ENCODE measurements at regions not wholly inside any gene's neighbourhood (a gene's known extent, or its start where the extent isn't known, plus 50 kb on each side); places are given as distances from the start of the nearest gene placed in this dataset.

DNA sequence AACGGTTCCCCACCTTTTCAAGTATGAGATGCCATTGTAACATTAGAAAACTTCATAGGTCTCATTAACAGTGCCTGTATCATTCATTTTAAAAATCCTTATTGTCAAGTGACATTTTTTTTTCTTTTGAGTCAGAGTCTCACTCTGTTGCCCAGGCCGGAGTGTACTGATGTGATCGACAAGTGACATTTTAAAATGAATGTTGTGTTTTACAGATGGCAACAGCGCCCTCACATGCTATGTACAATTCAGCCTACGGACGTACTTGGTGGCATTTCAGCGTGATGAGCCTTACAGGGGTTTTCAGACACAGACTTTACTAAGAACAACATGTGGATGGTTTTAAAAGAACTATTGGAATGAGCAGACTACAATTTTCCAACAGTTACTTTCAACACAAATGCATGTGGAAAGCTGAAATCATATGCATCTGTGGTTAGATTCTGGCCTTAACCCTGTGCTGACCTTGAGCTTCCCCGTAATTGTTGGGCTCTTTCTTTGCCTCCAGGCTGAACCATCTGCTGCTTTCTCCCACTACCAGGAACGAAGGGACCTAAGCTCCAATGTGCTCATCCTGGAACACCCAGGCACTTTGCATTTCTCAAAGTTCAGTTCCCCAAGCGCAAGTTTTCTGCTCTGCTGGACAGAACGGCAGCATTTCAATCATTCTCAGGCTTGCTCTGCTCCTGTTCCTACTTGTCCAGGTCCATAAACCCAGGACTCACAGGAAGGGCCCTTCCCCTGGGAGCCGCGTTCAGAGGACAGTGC lies 119.9 kb upstream of the NDUFV2 start:
- TF ChIP-seq POLR2A (IDR thresholded peaks at IDR 0.05; ENCODE audit: low read depth) (no peak), POLR2AphosphoS5 (IDR thresholded peaks at IDR 0.05) (no peak)
- TF ChIP-seq, protein P1, sequence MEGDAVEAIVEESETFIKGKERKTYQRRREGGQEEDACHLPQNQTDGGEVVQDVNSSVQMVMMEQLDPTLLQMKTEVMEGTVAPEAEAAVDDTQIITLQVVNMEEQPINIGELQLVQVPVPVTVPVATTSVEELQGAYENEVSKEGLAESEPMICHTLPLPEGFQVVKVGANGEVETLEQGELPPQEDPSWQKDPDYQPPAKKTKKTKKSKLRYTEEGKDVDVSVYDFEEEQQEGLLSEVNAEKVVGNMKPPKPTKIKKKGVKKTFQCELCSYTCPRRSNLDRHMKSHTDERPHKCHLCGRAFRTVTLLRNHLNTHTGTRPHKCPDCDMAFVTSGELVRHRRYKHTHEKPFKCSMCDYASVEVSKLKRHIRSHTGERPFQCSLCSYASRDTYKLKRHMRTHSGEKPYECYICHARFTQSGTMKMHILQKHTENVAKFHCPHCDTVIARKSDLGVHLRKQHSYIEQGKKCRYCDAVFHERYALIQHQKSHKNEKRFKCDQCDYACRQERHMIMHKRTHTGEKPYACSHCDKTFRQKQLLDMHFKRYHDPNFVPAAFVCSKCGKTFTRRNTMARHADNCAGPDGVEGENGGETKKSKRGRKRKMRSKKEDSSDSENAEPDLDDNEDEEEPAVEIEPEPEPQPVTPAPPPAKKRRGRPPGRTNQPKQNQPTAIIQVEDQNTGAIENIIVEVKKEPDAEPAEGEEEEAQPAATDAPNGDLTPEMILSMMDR (IDR thresholded peaks at IDR 0.05), result peak; percentile 14 to 40 (median 39)
